GM21529 (cell line): ENCODE measurements at regions not wholly inside any gene's neighbourhood (a gene's known extent, or its start where the extent isn't known, plus 50 kb on each side); places are given as distances from the start of the nearest gene placed in this dataset.

Source experiments
- ATAC-seq: cut with Tn5 transposase; IDR thresholded peaks from one replicate; pipeline ENCODE4 v1.9.1; 2021; ENCODE audit not compliant: unreplicated experiment

GRCh38 chr2:104584393-104584792, 269.5 kb upstream of the POU3F3 start:
- no peak for ATAC-seq

GRCh38 chr2:104595576-104595975, 258.3 kb upstream of the POU3F3 start:
- no peak for ATAC-seq

GRCh38 chr2:104597942-104598341, 256.0 kb upstream of the POU3F3 start:
- ATAC-seq = no peak

DNA sequence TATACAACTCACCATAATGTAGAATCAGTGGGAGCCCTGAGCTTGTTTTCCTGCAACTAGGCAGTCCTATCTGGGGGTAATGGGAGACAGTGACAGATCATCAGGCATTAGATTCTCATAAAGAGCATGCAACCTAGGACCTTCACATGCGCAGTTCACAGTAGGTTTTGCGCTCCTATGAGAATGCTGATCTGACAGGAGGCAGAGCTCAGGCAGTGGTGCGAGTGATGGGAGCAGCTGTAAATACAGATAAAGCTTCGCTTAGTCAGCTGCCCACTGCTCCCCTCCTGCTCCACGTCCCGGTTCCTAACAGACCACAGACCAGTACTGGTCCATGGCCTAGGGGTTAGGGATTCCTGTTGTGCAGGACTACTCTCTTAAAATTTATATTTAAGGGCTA, 255.3 kb upstream of the POU3F3 start:
- no peak for ATAC-seq

GRCh38 chr2:104599787-104600510, 254.0 kb upstream of the POU3F3 start:
- ATAC-seq = no peak

DNA sequence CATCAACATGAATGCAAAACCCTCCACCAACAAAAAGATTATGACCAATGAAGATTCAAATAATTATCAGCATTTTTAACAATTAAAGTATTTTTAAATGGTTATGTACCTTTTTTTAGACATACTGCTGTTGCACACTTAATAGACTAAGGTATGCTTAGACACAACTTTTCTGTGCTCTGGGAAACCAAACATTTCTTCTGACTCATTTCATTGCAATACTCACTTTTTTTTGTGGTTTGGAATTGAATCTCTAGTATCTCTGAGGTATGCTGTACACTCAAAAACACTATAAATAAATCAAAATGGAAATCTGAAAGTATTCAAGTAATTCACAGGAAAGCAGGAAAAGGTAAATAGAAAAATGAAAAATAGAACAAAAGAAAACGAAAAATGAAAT, 247.9 kb upstream of the POU3F3 start:
- ATAC-seq = no peak

- no peak for ATAC-seq
Observed at GRCh38 chr2:104616856-104617255, 237.1 kb upstream of the POU3F3 start.

DNA sequence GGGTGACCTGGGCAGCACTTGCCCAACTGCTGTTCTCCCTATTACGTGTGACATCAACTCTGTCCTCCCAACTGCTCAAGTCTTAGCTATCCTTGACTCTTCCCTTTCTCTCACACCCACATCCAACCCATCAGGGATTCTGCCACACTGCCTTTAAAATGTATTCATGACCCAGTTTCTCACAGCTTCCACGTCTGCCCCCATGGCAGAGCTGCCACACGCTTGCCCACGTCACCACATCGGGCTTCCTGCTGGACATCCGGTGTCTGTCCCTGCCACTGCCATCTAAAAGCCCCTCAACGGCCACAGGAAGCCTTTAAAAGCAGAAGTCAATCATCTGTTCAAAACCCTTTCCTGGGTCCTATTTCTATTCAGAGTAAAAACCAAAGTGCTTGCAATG, 233.1 kb upstream of the POU3F3 start:
- no peak for ATAC-seq

- no peak for ATAC-seq
Observed at GRCh38 chr2:104635608-104636007, 218.3 kb upstream of the POU3F3 start.

- ATAC-seq = no peak
Observed at GRCh38 chr2:104638190-104638858, 215.6 kb upstream of the POU3F3 start.

DNA sequence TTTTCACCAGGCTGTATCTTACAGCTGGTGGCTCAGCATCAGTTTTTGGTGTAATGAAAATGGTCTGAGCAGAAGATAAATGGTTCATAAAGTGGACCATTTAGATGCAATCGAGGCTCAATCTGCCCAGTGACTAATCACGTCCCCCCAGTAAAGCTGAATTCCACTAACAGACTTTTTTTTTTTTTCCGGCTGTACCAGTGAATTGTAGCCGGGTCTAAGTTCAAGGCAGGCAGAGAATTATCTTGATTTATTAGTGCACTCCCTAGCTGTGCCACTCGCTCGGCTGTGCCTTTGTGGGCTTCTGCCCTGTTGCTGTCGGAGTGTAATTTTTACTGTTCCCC, 215.1 kb upstream of the POU3F3 start:
- ATAC-seq = no peak

GRCh38 chr2:104641786-104642185, 212.1 kb upstream of the POU3F3 start:
- no peak for ATAC-seq

GRCh38 chr2:104648376-104648775, 205.5 kb upstream of the POU3F3 start:
- no peak for ATAC-seq

DNA sequence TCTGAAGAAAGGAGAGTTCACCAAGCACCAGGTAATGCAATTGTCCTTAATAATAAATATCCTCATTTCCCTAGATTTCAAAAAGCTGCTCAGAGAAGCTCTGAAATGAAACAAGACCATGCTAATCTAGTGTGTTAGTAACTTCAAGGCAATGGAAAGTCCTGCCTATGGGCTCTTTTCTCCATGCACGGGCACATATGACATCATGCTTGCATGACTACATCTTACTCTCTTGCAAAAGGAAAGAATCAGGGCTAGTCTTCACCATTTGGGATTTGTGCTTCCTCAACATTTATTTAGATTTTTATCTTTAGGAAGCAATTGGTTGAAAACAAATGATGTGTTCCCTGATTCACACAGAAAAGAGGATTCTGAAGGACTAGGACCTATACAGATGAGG, 204.0 kb upstream of the POU3F3 start:
- ATAC-seq = no peak

GRCh38 chr2:104650405-104650996, 203.4 kb upstream of the POU3F3 start:
- ATAC-seq = no peak

- no peak for ATAC-seq
Observed at GRCh38 chr2:104654811-104655210, 199.1 kb upstream of the POU3F3 start.

- no peak for ATAC-seq
Observed at GRCh38 chr2:104656571-104657163, 197.2 kb upstream of the POU3F3 start.

GRCh38 chr2:104658144-104658835, 195.6 kb upstream of the POU3F3 start:
- ATAC-seq = no peak

DNA sequence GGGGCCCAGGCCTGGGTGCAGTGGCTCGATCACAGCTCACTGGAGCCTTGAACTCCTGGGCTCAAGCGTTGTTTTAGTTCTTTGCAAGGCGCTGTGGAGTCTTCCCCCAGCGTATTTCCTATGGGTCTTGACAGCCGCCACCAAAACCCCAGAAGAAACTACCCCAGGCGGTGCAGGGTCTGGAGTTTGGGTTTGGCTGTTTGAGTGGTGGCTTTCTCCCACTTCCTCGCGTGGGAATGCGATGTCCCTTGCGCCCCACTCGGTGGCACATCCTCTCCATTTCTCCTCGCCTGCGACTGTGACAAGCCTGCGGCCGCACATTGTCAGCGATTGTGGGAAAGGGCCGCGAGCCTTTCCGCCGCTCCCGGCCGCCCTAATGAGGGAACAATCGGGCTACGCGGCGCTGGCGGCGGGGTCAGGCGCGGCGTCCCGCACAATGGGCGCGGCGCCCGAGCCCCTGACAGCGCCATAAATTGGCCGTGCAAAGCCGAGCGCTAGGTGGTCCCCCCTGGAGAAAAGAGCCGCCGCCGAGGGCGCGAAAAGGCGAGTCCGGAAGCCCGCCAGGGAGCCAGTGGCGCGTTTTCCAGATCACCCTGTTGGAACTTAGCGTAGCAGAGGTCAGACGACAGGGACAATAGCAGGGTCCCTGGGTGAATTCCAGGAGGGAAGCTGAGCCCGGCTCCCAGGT, 194.9 kb upstream of the POU3F3 start:
- no peak for ATAC-seq

- ATAC-seq = no peak
Observed at GRCh38 chr2:104660991-104661390, 192.9 kb upstream of the POU3F3 start.

DNA sequence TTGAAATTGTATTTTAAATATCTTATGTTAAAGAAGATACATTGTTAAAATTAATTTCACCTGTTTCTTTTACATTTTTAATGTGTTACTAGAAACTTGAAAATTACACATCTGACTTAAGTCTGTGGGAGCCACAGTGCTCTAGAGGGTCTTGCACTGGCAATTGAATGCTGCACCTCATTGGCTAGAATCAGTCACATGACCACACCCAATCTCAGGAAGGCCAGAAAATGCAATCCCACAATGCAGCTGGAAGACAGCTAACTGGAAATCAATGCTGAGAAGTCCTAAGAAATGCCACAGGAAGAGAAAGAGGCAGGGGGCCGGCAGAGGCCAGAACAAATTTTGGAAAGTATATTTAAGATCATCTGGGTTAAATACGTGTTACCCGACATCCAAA, 189.2 kb upstream of the POU3F3 start:
- ATAC-seq = no peak
